T-helper 2 cell treated with Interferon-gamma antibody and Interleukin-4, amounts not matched to agents 100 ng/mL and 5 ng/mL, for 36 hours (primary cell): ENCODE measurements at regions not wholly inside any gene's neighbourhood (a gene's known extent, or its start where the extent isn't known, plus 50 kb on each side); places are given as distances from the start of the nearest gene placed in this dataset.

Source experiments
- intact Hi-C: fragments of 100-400 bp; cut with micrococcal nuclease; formaldehyde crosslinking; loops from one replicate; pipeline ENCODE4 v1.15.1; 2023

- intact Hi-C loops, result no loop called here
These were observed 503.6 kb upstream of the MYT1L start for GRCh38 chr2:2834516-2835254.

GRCh38 chr2:2834105-2834504, 503.0 kb upstream of the MYT1L start:
- intact Hi-C loops, result no loop called here

- intact Hi-C loops, result no loop called here
These were observed 501.6 kb upstream of the MYT1L start for GRCh38 chr2:2832657-2833056.

GRCh38 chr2:2831633-2832032, 500.6 kb upstream of the MYT1L start:
- intact Hi-C loops, result no loop called here

- intact Hi-C loops, result no loop called here
These were observed 499.5 kb upstream of the MYT1L start for GRCh38 chr2:2830576-2830975.

GRCh38 chr2:2828774-2829368, 497.8 kb upstream of the MYT1L start:
- intact Hi-C loops, result no loop called here

- intact Hi-C loops, result no loop called here
These were observed 496.7 kb upstream of the MYT1L start for GRCh38 chr2:2827761-2828221.

GRCh38 chr2:2827046-2827636, 496.1 kb upstream of the MYT1L start:
- intact Hi-C loops, result no loop called here

- intact Hi-C loops, result no loop called here
These were observed 495.5 kb upstream of the MYT1L start for GRCh38 chr2:2826621-2827020.

- intact Hi-C loops, result no loop called here
These were observed 495.1 kb upstream of the MYT1L start for GRCh38 chr2:2826209-2826551.

GRCh38 chr2:2825516-2826208, 494.6 kb upstream of the MYT1L start:
- intact Hi-C loops, result no loop called here

GRCh38 chr2:2825062-2825461, 494.0 kb upstream of the MYT1L start:
- intact Hi-C loops, result no loop called here

GRCh38 chr2:2824588-2824987, 493.5 kb upstream of the MYT1L start:
- intact Hi-C loops, result no loop called here

- intact Hi-C loops, result no loop called here
These were observed 492.1 kb upstream of the MYT1L start for GRCh38 chr2:2823061-2823753.

- intact Hi-C loops, result no loop called here
These were observed 491.1 kb upstream of the MYT1L start for GRCh38 chr2:2822143-2822542.

- intact Hi-C loops, result no loop called here
These were observed 481.6 kb upstream of the MYT1L start for GRCh38 chr2:2812648-2813047.

- intact Hi-C loops, result no loop called here
These were observed 481.0 kb upstream of the MYT1L start for GRCh38 chr2:2812117-2812516.

- intact Hi-C loops, result no loop called here
These were observed 479.4 kb upstream of the MYT1L start for GRCh38 chr2:2810504-2810903.

GRCh38 chr2:2809771-2810170, 478.7 kb upstream of the MYT1L start:
- intact Hi-C loops, result no loop called here

- intact Hi-C loops, result no loop called here
These were observed 477.5 kb upstream of the MYT1L start for GRCh38 chr2:2808551-2809058.

- intact Hi-C loops, result no loop called here
These were observed 475.6 kb upstream of the MYT1L start for GRCh38 chr2:2806711-2807110.
